Iris pigment epithelial cell (primary cell): ENCODE measurements at regions not wholly inside any gene's neighbourhood (a gene's known extent, or its start where the extent isn't known, plus 50 kb on each side); places are given as distances from the start of the nearest gene placed in this dataset.

Experiments
- DNase-seq: peaks from one replicate; pipeline ENCODE4 v3.0.0-alpha.2; 2011; ENCODE audit warnings: low read depth

DNA sequence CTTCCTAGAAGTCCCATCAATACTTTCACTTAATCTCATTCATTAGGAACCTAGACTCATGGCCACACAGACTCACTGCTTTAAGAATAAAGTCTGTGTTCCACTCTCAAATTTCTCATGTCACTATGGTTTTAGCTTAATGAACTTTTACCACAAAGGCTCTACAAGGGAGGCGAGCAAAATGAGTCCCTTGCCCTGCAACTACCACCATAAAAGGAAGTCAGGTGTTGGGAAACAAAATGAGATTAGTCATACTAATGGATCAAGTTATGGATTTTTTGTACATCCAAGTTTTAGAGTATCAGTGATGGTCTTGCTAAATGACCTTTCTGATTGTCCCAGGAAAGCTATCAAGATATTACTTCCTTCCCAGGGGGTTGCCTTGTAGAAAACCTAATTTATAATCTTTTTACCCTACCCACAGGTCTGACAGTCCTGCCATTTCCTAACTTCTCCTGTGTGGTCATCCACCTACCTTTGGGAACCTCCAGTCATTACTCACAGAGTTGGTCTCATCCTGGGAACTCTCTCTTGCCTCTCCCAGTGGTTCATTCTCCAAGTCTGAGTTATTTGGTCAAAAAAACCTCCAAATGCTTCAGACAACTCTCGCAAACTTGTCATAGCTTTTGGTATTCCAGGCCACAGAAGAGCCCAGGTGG is 51.8 kb upstream of the SLC16A1 start:
- DNase-seq, result no peak

DNA sequence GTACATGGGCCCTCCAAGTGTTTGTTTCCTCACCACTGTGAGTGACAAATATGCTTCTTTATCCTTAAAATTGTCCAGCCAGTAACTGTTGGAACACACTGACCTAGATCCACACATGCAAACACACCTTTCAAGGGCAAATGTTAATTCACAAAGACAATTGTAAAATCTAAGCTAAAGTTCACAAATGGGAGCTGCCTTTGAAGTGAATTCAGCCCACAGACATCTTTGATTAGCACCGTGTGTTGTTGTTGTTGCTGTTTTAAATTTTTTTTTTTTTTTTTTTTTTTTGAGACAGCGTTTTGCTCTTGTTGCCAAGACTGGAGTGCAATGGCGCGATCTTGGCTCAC is 52.3 kb upstream of the SLC16A1 start:
- no peak for DNase-seq

DNA sequence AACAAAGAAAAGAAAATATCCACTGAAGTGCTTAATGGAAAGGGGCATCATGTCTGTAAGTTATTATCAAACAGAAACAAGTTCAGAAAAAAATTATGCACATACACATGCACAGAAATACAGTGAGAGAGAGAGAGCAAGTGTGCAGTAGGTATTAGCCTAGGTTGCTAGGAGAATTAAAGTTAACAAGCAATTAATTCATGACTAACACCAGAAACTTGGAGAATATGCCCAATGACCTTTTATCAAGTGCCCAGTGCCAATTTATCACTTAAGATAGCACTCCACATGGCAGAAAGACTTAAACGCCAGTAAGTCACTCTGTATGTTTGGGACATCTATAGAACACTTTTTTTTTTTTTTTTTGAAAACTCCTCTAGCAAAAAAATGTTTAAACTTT is 56.2 kb upstream of the SLC16A1 start:
- DNase-seq, result no peak

- DNase-seq, result no peak
These were observed 57.8 kb upstream of the SLC16A1 start for GRCh38 chr1:113013823-113014222.

- DNase-seq, result no peak
These were observed 58.5 kb upstream of the LRIG2 start for GRCh38 chr1:113014508-113014907.

GRCh38 chr1:113018911-113019310 is 54.1 kb upstream of the LRIG2 start:
- no peak for DNase-seq

GRCh38 chr1:113021430-113022085 is 51.4 kb upstream of the LRIG2 start:
- DNase-seq, result peak; percentile 59
